HG03175 (cell line): ENCODE measurements at regions not wholly inside any gene's neighbourhood (a gene's known extent, or its start where the extent isn't known, plus 50 kb on each side); places are given as distances from the start of the nearest gene placed in this dataset.
"Not testable (repeated sequence)": the region's sequence is repeated elsewhere in the genome, so short reads cannot be mapped to it uniquely, and the experiment has no call there.

Source experiments
- ATAC-seq: cut with Tn5 transposase; IDR thresholded peaks from one replicate; pipeline ENCODE4 v1.9.1; 2021; ENCODE audit warnings: mild to moderate bottlenecking, moderate library complexity; ENCODE audit not compliant: unreplicated experiment

DNA sequence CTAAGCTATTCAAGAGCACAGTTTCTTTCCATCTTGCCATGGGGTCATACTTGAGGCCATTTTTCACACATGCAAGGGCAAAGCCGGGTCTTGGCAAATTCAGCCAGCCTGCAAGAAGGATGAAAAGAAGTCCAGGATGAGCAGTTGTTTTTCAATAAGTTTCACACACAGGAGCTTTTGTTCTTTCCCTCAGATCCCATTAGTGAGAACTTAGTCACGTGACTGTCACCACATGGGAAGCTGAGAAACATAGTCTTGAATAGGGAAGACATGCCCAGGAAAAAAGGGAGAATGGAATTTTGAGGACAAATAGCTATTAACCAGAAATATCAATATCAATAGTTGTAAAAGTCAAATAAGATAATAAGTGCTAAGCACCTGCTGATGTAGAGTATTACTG is 137.7 kb downstream of the AHR start:
- no peak for ATAC-seq

DNA sequence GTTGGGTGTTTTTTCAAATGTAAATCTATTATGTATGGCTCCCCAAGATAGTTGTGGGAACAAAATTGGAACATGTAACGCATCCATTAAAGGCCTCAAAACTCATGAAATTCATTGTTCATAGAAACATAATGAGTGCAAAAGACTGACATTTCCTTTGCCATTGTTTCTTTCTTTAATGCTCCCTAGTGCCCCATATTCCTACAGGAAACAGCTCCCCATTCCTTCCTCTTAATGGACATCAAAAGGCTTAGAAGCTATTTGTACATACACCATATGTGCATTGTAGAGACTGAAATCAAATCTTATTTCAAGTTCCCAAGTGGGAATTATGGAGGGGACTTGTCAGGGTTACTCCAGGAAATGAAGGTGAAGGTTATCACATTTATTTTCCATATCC is 139.1 kb downstream of the AHR start:
- ATAC-seq = no peak

DNA sequence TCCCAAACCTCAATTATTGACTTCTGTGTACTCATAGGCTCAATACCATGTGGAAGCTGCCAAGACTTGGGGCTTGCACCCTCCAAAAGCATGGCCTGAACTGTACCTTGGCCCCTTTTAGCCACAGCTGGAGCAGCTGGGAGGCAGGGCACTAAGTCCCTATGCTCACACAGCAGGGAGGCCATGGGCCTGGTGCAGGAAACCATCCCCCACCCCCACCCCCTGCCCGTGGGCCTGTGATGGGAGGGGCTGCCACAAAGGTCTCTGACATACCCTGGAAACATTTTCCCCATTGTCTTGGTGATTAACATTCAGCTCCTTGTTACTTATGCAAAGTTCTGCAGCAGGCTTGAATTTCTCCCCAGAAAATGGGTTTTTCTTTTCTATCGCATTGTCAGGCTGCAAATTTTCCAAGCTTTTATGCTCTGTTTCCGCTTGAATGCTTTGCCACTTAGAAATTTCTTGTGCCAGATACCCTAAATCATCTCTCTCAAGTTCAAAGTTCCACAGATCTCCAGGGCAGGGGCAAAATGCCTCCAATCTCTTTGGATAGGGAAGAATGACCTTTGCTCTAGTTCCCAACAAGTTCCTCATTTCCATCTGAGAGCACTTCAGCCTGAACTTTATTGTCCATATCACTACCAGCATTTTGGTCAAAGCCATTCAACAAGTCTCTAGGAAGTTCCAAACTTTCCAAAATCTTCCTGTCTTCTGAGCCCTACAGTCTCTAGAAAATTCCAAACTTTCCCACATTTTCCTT is 141.8 kb downstream of the AHR start:
- not testable (repeated sequence) for ATAC-seq

DNA sequence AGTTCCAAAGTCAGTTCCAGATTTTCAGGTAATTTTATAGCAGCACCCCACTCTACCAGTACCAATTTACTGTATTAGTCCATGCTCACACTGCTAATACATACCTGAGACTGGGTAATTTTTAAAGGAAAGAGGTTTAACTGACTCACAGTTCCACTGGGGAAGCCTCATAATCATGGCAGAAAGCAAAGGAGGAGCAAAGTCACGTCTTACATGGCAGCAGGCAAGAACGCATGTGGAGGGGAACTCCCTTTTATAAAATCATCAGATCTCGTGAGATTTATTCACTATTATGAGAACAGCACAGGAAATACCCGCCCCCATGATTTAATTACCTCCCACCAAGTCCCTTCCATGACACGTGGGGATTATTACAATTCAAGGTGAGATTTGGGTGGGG is 142.4 kb downstream of the AHR start:
- ATAC-seq = no peak

DNA sequence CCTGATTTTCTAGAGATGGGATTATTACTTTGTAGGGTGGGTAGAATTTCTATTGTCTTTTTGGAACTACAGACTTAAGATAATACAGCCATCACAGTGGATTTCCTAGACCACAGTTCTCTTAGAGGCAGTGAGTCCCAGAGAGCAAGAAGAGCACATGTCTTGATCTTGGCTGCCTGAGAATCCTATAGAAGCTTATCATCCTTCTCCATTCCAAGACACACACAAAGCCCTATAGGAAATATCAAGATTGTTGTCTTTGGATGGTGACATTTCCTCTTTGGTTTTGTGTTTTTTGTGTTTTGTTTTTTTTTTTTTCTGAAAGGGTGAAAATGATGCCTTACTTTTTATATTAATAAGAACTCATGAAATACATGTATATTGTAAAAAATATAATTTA is 143.1 kb downstream of the AHR start:
- no peak for ATAC-seq

DNA sequence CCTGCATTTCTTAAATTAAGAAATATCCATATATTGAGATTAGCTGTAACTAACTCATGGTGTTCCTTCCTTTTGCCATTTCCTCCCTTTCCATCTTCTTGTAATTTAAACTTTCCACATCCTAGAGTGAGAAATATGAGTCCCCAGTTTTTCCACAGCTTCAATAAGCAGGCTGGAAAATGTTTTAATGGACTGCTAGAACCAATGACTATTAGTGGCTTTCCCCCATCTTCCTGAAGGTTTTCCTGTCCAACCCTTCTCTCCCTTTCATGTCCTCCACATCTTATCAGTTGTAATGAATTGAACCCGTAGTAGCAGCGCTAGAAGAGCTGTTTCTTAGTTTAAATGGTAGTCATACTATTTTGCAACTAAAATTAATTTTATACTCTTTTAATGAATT is 145.7 kb downstream of the AHR start:
- ATAC-seq = no peak

DNA sequence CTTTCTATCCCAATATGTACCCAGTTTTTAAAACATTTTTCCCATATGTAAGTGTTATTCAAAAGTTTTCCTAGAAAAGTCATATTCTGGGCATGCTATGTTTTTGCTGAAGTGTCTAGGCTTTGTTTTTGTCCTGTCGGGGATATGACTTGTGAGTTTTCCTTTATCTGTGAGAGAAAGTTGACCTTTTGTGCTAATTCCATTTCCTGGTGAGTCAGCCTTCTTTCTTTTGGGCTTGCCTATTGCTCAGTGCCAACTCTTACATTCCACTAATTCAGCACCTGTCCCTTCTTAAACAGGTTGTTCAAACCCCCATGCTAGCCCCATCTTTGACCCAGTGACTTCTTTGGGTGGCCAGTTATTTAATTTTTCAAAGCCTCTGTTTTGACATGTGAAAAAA is 146.2 kb downstream of the AHR start:
- no peak for ATAC-seq

DNA sequence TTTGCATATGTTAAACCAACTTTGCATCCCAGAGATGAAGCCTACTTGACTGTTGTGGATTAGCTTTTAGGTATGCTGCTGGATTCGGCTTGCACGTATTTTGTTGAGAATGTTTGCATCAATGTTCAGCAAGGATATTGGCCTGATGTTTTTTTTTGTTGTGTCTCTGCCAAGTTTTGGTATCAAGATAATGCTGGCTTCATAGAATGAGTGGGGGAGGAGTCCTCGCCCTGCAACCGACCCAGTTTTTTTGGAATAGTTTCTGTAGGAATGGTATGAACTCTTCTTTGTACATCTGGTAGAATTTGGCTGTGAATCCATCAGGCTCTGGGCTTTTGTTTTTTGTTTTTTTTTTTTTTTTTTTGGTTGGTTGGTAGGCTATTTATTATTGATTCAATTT is 147.9 kb downstream of the AHR start:
- no peak for ATAC-seq

DNA sequence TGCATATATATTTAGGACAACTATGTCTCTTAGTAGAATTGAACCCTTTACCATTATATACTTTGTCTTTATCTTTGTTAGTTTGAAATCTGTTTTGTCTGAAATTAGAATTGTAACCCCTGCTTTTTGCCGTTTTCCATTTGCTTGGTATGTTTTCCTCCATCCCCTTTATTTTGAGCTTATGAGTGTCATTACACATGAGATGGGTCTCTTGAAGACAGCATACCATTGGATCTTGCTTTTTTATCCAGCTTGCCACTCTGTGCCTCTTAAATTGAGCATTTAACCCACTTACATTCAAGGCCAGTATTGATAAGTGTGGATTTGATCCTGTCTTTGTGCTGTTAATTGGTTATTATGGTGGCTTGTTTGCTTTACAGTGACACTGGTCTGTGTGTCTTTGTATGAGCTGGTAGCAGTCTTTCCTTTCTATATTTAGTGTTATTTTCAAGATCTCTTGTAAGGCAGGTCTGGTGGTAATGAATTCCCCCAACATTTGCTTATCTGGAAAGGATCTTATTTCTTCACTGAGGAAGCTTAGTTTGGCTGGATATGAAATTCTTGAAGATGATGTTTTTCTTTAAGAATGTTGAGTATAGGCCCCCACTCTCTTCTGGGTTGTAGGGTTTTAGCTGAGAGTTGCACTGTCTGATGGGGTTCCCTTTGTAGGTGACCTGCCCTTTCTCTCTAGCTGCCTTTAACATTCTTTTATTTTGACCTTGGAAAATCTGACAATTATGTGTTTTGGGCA is 149.5 kb downstream of the AHR start:
- no peak for ATAC-seq

DNA sequence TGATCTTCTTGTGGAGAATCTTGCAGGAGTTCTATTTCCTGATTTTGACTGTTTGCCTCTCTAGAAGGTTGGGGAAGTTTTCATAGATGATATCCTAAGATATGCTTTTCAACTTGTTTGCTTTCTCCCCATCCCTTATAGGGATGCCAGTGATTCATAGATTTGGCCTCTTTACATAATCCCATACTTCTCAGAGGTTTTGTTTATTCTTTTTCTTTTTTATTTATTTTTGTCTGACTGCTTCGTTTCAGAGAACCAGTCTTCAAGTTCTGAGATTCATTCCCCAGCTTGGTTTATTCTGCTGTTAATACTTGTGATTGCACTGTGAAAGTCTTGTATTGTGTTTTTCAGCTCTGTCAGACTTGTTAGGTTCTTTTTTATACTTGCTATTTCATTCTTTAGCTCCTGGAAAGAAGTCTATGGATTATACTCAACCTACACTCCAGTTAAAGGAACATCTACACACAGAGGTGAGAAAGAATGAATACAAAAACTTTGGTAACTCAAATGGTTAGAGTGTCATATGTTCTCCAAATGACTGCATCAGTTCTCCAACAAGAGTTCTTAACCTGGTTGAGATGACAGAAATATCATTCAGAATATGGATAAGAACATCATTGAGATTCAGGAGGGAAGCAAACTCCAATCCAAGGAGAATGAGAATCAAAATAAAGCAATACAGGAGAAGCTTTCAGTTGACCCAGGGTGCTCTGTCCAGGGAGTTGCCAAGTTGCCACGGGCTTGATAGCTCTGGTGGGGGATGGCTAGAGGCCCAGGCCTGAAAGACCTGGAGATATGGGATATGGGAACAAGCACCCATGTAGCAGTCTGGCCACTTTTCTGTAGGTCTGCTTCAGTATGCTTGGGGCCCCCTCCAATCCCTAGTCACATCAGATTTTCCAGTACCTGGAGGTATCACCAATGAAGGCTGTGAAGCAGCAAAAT is 150.3 kb downstream of the AHR start:
- no peak for ATAC-seq

DNA sequence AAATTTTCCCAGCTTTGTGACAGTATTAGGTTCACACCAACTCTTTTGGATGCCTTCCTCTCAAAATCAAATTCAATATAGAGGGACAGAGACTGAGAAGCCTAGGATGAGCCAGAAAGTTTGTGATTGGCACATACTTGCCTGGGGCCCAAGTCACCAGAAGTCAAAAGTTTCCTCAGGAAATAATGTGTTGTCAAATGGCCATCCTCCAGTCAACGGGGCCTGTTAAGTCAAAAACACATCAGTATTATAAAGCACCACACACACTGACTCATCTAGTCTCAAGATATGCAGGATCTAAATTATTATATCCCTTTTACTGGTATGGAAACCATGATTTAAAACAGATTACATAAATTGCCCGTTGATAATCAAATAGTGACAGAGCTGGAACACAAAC is 158.1 kb downstream of the AHR start:
- no peak for ATAC-seq

DNA sequence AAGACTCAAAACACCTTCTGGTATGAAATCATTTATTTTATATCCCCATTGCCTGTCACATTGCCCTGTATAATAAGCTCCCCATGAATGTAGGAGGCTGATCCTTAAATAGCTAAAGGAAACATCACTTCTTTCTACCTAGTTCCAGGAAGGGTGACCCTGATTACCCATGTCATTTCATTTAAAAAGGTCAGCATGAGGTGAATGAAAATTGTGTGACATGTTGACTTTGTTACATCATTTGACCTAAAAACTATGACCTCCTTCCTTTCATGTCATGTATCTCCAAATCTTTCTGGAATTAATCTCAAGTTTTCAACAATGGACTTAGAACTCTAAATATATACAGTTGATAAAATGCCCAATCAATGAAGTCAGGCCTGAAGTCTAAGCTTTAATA is 161.5 kb downstream of the AHR start:
- no peak for ATAC-seq

DNA sequence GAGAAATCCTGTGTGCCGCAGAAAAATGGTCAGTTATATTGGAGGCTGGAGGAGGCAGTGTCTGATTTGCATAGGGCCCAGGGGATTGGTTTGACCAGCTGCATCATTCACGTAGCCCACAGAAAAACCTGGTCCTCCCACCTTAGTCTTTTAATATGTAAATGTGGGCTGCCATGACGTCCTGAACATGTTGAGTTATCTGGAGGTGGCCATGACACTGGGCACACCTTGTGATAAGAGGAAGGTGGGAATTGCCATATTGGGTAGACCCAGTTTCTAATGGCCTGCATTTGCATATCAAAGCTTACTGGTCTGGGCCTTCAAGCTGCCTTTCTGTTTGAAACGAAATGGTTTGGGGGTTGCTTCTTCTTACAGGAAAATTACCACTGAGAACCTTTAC is 162.2 kb downstream of the AHR start:
- no peak for ATAC-seq

DNA sequence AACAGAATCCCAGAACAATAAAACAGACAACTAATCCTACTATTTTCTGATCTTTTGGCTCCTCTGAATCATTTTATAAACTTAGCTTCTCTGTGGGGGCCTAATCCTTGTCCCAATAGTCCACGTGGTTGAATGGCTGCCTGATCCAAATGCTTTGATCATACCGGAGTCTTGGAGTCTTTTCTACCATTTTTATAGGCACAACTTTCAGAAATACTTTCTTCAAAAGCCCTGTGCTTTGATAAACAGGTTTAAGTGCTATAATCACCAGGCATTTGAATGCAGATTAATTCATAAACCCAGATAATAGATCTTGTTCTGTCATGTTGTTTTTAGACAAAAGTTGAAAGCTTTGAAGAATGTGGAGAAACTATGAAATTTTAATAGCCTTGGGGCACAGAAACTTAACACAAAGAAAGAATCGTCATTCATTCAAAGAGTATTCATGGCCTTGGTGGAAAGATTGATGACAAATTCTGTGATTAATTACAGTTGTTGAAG is 163.7 kb downstream of the AHR start:
- no peak for ATAC-seq

DNA sequence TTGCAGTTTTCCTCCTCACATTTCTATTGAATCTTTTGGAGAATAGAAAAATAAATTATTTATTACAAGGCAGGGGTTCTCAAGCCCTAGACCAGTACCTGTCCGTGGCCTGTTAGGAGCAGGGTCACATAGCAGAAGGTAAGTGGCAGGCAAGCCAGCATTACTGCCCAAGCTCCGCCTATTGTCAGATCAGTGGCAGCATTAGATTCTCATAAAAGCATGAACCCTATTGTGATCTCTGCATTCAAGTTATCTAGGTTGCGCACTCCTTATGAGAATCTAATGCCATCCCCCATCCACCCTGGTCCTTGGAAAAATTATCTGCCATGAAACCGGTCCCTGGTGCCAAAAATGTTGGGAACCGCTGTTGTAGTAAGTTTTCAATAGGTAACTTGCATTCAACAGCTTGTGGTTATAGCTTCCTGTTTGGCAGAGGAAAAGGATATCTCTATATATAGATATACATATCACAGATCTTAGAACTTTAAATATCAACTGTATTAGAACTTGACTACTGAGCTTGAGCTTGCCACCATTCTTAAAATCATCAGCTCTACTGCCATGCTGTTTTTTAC is 165.1 kb downstream of the AHR start:
- no peak for ATAC-seq

DNA sequence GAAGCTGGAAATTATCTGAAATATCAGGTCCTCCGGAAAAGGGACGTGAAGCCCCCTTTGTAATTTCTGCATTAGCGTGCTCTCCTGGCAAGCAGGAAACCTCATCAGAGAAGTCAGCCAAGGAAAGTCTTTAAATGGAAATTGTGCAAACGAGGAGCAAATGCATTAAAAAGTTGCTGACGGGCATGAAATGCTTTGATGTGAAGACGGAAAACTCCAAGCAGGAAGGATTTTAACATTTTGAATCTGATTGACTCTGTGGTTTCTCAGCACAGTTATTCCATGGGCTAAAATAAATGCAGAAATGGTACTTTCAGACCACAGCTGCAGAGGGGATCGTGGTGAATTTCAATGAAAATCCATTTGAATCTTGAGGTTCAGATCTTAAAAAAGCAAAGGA is 167.8 kb downstream of the AHR start:
- ATAC-seq = no peak

DNA sequence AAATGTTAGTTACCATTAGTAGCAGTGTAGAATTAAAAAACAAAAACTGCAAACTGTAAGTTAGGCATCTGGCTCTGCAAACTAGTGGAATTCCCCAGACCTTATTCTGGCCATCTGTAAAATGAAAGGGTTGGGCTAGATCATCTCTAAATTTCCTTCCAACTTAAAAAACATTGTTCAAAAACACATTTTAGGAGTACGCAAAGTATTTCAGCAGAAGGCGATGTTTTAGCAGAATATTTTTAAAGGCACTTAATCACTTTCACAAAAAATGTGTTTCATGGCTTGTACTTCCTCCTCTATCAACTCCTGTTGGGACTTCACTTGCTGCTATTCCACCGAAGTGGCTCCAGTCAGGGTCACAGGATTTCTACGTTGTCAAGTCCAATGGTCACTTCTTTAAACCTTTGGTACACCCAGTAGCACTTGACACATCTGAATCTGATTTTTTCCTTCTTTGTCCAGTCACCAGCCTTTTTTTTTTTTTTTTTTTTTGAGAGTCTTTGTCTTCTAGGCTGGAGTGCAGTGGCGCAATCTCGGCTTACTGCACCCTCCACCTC is 169.0 kb downstream of the AHR start:
- ATAC-seq = no peak

DNA sequence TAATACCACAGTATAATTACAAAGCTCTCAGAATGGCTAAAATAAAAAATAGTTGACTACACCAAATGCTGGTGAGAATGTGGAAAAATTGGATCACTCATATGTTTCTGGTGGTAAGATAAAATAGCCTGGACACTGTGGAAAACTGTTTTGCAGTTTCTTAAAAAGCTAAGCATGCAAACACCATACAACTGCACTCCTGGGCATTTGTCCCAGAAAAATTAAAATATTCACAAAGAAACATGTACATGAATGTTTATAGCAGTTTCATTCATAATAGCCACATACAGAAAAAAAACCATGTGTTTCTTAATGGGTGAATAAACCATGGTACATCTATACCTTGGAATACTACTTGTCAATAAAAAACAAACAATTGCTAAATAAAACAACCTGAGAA is 172.9 kb downstream of the AHR start:
- ATAC-seq = no peak

DNA sequence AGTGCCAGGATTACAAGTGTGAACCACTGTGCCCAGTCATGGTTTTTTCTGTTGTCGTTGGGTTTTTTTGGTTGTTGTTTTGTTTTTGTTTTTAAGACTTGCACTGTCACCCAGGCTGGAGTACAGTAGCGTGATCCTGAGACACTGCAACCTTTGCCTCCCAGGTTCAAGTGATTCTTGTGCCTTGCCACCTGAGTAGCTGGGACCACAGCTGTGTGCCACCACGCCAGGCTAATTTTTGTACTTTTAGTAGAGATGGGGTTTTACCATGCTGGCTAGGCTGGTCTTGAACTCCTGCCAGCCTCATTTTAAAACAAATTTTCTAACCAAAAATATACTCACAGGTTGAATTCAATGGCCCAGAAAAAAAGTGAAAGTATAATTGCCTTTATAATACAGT is 174.1 kb downstream of the AHR start:
- ATAC-seq = peak; percentile 17

DNA sequence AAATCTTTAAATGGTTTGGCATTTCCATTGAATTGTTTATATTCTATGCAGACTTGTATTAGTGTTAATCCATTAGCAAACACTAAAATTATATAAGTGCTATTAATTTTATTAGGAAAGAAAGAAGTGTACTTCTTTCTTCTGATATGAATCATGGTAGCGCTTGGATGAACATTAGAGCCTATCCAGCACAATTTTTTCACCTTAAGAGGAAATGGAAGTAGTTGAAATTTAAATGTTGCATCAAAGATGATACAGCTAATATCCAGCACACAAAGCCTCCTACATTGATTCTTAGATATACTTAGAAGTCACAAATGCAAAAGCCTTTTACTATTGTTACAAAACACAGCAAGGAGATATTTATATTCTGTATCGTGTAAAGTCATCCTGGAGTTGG is 174.5 kb downstream of the AHR start:
- peak; percentile 74 for ATAC-seq
